ENCODE measurements at regions not wholly inside any gene's neighbourhood (a gene's known extent, or its start where the extent isn't known, plus 50 kb on each side); places are given as distances from the start of the nearest gene placed in this dataset.
"Not testable (repeated sequence)": the region's sequence is repeated elsewhere in the genome, so short reads cannot be mapped to it uniquely, and the experiment has no call there.

DNA sequence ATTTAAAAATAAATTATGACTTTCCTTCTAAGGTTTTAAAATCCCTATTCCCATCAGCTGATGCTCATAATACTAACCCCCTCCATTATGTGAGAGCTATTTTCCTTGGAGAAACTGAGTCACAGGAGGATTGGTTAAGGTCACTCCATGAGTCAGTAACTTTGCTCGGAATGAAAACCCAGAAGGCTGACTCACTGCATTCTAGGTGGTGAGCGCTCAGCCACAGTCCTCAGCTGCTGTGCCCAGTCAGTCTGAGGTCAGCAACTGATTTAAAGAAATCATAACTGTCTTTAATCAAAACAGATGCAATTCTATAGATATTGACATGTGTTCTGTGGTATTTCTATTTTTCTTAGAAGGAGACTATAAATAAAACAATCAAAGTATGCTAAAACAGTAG lies 359.2 kb downstream of the GJA1 start:
- Histone ChIP-seq H3K9me3 (peaks cover 0 to 24% of the 10 kb centered on the region in 2 donors), H3K36me3 (no peaks in the 10 kb centered on the region), H3K4me1 (no peaks in the 10 kb centered on the region), H3K4me3 (no peak overlapping the region), H3K27ac (no peak overlapping the region), H3K27me3 (no peaks in the 10 kb centered on the region)
- no peak for TF ChIP-seq CTCF (IDR thresholded peaks at IDR 0.05)
- peak in 1 of 4 donors; percentile 35 for DNase-seq
- ATAC-seq: peak; percentile 72
- intact Hi-C loops (cut with DNase I): no loop called here

DNA sequence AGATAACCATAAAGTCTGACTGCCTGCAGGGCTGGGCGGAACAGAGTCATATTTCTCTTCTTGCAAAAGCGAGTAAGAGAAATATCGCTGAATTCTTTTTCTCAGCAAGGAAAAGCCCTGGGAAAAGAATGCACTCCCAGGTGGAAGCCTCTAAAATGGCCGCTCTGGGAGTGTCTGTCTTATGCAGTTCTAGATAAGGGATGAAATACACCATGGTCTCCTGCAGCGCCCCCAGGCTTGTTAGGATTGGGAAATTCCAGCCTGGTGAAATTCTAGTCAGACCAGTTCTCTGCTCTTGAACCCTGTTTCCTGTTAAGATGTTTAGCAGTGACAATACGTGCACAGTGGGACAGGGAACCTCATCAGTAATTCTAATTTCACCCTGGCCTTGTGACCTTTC lies 362.2 kb downstream of the GJA1 start:
- peaks cover 0 to 49% of the 10 kb centered on the region in 2 donors for H3K9me3 ChIP-seq
- H3K27me3 ChIP-seq; intact Hi-C loops (cut with DNase I); H3K4me1 ChIP-seq; H3K36me3 ChIP-seq; ATAC-seq; H3K27ac ChIP-seq; DNase-seq; H3K4me3 ChIP-seq: not testable (repeated sequence)

GRCh38 chr6:121798126-121798525 lies 362.7 kb downstream of the GJA1 start:
- H3K9me3 ChIP-seq: peaks cover 0 to 49% of the 10 kb centered on the region in 2 donors
- H3K27ac ChIP-seq; intact Hi-C loops (cut with DNase I); H3K27me3 ChIP-seq; H3K4me1 ChIP-seq; H3K36me3 ChIP-seq; H3K4me3 ChIP-seq; ATAC-seq; DNase-seq: not testable (repeated sequence)

DNA sequence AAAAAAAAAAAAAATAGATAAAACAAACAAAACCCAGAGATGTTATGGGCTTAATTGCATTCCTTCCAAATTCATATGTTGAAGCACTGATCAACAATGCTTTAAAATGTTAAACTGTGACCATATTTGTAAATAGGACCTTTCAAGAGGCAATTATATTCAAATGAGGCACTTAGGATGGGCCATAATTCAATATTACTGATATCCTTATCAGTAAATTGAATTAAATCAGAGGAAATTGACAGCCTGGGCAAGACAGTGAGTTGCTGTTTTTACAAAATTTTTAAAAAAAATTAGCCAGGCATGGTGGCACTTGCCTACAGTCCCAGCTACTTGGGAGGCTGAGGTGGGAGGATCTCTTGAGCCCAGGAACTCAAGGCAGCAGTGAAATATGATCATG lies 364.1 kb downstream of the GJA1 start:
- peaks cover 0 to 49% of the 10 kb centered on the region in 2 donors for H3K9me3 ChIP-seq
- no peak for TF ChIP-seq CTCF (IDR thresholded peaks at IDR 0.05)
- H3K4me1 ChIP-seq: no peaks in the 10 kb centered on the region
- intact Hi-C loops (cut with DNase I): no loop called here
- DNase-seq: no peak
- no peak overlapping the region for H3K27ac ChIP-seq
- no peaks in the 10 kb centered on the region for H3K27me3 ChIP-seq
- no peak overlapping the region for H3K4me3 ChIP-seq
- no peak for ATAC-seq
- H3K36me3 ChIP-seq: no peaks in the 10 kb centered on the region

DNA sequence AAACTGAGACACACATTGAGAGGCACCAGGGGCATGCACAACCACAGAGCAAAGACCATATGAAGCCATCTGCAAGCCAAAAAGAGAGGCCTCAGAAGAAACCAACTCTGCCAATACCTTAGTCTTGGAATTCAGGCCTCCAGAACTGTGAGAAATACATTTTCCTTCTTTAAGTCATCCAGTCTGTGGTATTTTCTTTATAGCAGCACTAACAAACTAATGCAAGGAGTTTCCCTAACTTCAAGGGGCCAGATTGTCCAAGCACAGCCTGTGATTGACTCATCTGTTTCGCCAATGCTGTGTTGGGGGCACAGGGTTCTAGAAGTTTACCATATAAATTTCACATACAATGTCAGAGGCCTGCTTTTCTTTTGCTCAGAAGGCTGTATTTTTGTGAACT lies 364.6 kb downstream of the GJA1 start:
- ATAC-seq (no peak), DNase-seq (no peak)
- Histone ChIP-seq H3K4me3 (no peak overlapping the region), H3K36me3 (no peaks in the 10 kb centered on the region), H3K27me3 (no peaks in the 10 kb centered on the region), H3K27ac (no peak overlapping the region), H3K9me3 (peaks cover 0 to 49% of the 10 kb centered on the region in 2 donors), H3K4me1 (no peaks in the 10 kb centered on the region)
- no peak for TF ChIP-seq CTCF (IDR thresholded peaks at IDR 0.05)
- intact Hi-C loops (cut with DNase I): no loop called here

DNA sequence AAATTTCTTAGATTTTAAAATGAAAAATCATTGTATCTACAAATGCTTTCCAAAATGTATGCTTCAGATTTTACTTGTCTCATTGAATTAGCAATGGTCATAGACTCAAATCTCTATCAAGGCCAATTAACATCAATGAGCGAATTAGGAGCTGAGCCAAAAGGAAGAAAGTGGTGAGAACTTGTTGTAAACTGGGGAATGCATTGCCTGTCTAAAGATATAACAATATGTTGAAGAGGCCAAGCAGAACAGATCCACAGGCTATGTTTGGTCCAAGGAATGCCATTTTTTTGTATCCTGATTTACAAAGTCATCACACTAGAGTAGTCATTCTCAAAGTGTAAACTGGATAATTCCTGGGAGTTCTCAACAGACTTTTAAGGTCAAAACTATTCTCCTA lies 370.7 kb downstream of the GJA1 start:
- no peaks in the 10 kb centered on the region for H3K4me1 ChIP-seq
- intact Hi-C loops (cut with DNase I): no loop called here
- H3K36me3 ChIP-seq: no peaks in the 10 kb centered on the region
- H3K27me3 ChIP-seq: no peaks in the 10 kb centered on the region
- H3K4me3 ChIP-seq: no peak overlapping the region
- ATAC-seq (no peak), DNase-seq (no peak)
- H3K27ac ChIP-seq: no peak overlapping the region
- no peak for TF ChIP-seq CTCF (IDR thresholded peaks at IDR 0.05)
- H3K9me3 ChIP-seq: peaks cover 0 to 13% of the 10 kb centered on the region in 2 donors

Data from left lung (tissue), 4 donors.